H1 (cell line): ENCODE measurements at regions not wholly inside any gene's neighbourhood (a gene's known extent, or its start where the extent isn't known, plus 50 kb on each side); places are given as distances from the start of the nearest gene placed in this dataset.

Experiments
- CTCF ChIA-PET: fragments of 300-600 bp; sonication (Branson Sonifier 250); formaldehyde crosslinking; loops from one replicate; lab custom pipeline; 2021; ENCODE audit not compliant: partially characterized antibody; lab: Charles Lee
- POLR2A ChIA-PET: fragments of 300-600 bp; sonication (Branson Sonifier 250); formaldehyde crosslinking; loops from one replicate; lab custom pipeline; 2021; ENCODE audit warnings: inconsistent platforms; ENCODE audit not compliant: partially characterized antibody; lab: Charles Lee
- DNase-seq, 2 experiments: peaks; one replicate each; pipeline versions ENCODE4 v3.0.0 to v3.0.0-alpha.2; 2010 to 2022; ENCODE audit warnings: low spot score in 2 of 2, low read depth in 1 of 2, mixed read lengths in 1 of 2
- FAIRE-seq: peaks from 2 replicates; lab custom pipeline; 2011; peaks lifted over from hg19 to GRCh38; lab: Jason Lieb, UNC
- H2AFZ ChIP-seq: 2 replicates; pipeline ENCODE4 v1.8.1; 2012; ENCODE audit warnings: low read length, inconsistent platforms
- H2AK5ac ChIP-seq: 2 replicates; pipeline ENCODE4 v1.6.1; 2013; ENCODE audit warnings: low read depth, low read length
- H2BK120ac ChIP-seq: replicated peaks from 2 replicates; pipeline ENCODE3; 2013; ENCODE audit warnings: low read depth, low read length, inconsistent platforms
- H2BK12ac ChIP-seq: 2 replicates; pipeline ENCODE4 v1.6.1; 2013; ENCODE audit warnings: low read depth, low read length
- H2BK15ac ChIP-seq: 2 replicates; pipeline ENCODE4 v1.6.1; 2013; ENCODE audit warnings: low read length
- H2BK20ac ChIP-seq: 2 replicates; pipeline ENCODE4 v1.6.1; 2013; ENCODE audit warnings: low read length
- H2BK5ac ChIP-seq: 2 replicates; pipeline ENCODE4 v1.6.1; 2013; ENCODE audit warnings: low read depth, low read length
- H3K14ac ChIP-seq: 2 replicates; pipeline ENCODE4 v1.6.1; 2013; ENCODE audit warnings: inconsistent platforms; ENCODE audit not compliant: insufficient read length
- H3K18ac ChIP-seq: 2 replicates; pipeline ENCODE4 v1.6.1; 2013; ENCODE audit warnings: low read length; ENCODE audit errors: extremely low read depth
- H3K23ac ChIP-seq: 2 replicates; pipeline ENCODE4 v1.6.1; 2013; ENCODE audit warnings: inconsistent platforms; ENCODE audit not compliant: insufficient read length
- H3K23me2 ChIP-seq: 2 replicates; pipeline ENCODE4 v1.6.1; 2013; ENCODE audit warnings: low read depth, low read length
- H3K27ac ChIP-seq: 2 replicates; pipeline ENCODE4 v1.6.1; 2011; ENCODE audit warnings: low read depth, low read length, inconsistent platforms
- H3K27me3 ChIP-seq, 4 experiments: replicated peaks in 1 of 4; 1 replicate in 1 of 4; 2 replicates in 3 of 4; pipeline versions ENCODE4 v1.6.1 to v1.8.1; 2011 to 2013; ENCODE audit warnings: low read length in 3 of 4, mild to moderate bottlenecking in 3 of 4, inconsistent platforms in 2 of 4, mixed read lengths in 2 of 4, moderate library complexity in 1 of 4; ENCODE audit not compliant: control insufficient read depth in 3 of 4, insufficient read depth in 3 of 4; ENCODE audit errors: extremely low read depth in 1 of 4
- H3K36me3 ChIP-seq, 4 experiments: 2 replicates each; pipeline versions ENCODE4 v1.6.1 to v1.8.1; 2011 to 2013; ENCODE audit warnings: mild to moderate bottlenecking in 4 of 4, low read length in 3 of 4, moderate library complexity in 2 of 4, control low read depth in 1 of 4, inconsistent platforms in 1 of 4; ENCODE audit not compliant: insufficient read depth in 4 of 4, control insufficient read depth in 2 of 4
- H3K4ac ChIP-seq: replicated peaks from 2 replicates; pipeline ENCODE3; 2013; ENCODE audit warnings: low read length, low read depth, mixed read lengths, inconsistent platforms; ENCODE audit not compliant: insufficient read length
- H3K4me1 ChIP-seq, 4 experiments: replicated peaks in 1 of 4; 1 replicate in 1 of 4; 2 replicates in 3 of 4; pipeline versions ENCODE4 v1.6.1 to v1.8.1; 2011 to 2013; ENCODE audit warnings: low read length in 3 of 4, inconsistent platforms in 2 of 4, mixed read lengths in 1 of 4; ENCODE audit not compliant: insufficient read depth in 4 of 4, control insufficient read depth in 3 of 4
- H3K4me2 ChIP-seq, 2 experiments: 2 replicates each; pipeline versions ENCODE4 v1.6.1 to v1.8.1; 2011 to 2013; ENCODE audit warnings: low read depth in 2 of 2, low read length in 2 of 2, control low read depth in 1 of 2, inconsistent platforms in 1 of 2, mild to moderate bottlenecking in 1 of 2; ENCODE audit not compliant: insufficient read depth in 1 of 2
- H3K4me3 ChIP-seq, 4 experiments: fragments of 200-600, 300-600 bp in 1 of 4; sonication (generic), shearing (Covaris generic), sonication (Bioruptor Twin) in 1 of 4; 2 replicates each; pipeline versions ENCODE4 v1.5.1 to v1.8.1; 2011 to 2016; ENCODE audit warnings: low read length in 4 of 4, low read depth in 3 of 4, control low read depth in 2 of 4, inconsistent platforms in 2 of 4, mild to moderate bottlenecking in 2 of 4, mixed read lengths in 1 of 4, moderate library complexity in 1 of 4; ENCODE audit not compliant: insufficient read depth in 2 of 4; ENCODE audit errors: extremely low read depth in 1 of 4
- H3K56ac ChIP-seq: replicated peaks from 2 replicates; pipeline ENCODE3; 2013; ENCODE audit warnings: low read depth, mild to moderate bottlenecking, mixed read lengths, low read length, inconsistent platforms; ENCODE audit not compliant: insufficient read length
- H3K79me1 ChIP-seq: 2 replicates; pipeline ENCODE4 v1.6.1; 2013; ENCODE audit warnings: low read depth, low read length, control low read depth
- H3K79me2 ChIP-seq, 2 experiments: 2 replicates each; pipeline versions ENCODE4 v1.6.1 to v1.8.1; 2012 to 2013; ENCODE audit warnings: low read length in 2 of 2, mild to moderate bottlenecking in 2 of 2, inconsistent platforms in 1 of 2; ENCODE audit not compliant: insufficient read depth in 2 of 2, control insufficient read depth in 1 of 2
- H3K9ac ChIP-seq, 4 experiments: replicated peaks in 1 of 4; 1 replicate in 1 of 4; 2 replicates in 3 of 4; pipeline versions ENCODE4 v1.6.1 to v1.8.1; 2011 to 2013; ENCODE audit warnings: low read depth in 3 of 4, low read length in 3 of 4, control low read depth in 2 of 4, mild to moderate bottlenecking in 2 of 4, moderate library complexity in 2 of 4, inconsistent platforms in 1 of 4; ENCODE audit errors: extremely low read depth in 1 of 4
- H3K9me3 ChIP-seq, 2 experiments: 2 replicates each; pipeline versions ENCODE4 v1.6.1 to v1.8.1; 2012 to 2013; ENCODE audit warnings: mild to moderate bottlenecking in 2 of 2, moderate library complexity in 2 of 2, control low read depth in 1 of 2, inconsistent platforms in 1 of 2, low read depth in 1 of 2, low read length in 1 of 2, mixed read lengths in 1 of 2; ENCODE audit not compliant: insufficient read depth in 2 of 2
- H4K20me1 ChIP-seq, 2 experiments: replicated peaks in 1 of 2; 2 replicates each; pipeline versions ENCODE3 to v1.8.1; 2011 to 2013; ENCODE audit warnings: inconsistent platforms in 2 of 2, low read length in 2 of 2, mild to moderate bottlenecking in 1 of 2; ENCODE audit not compliant: insufficient read depth in 2 of 2, control insufficient read depth in 1 of 2
- H4K5ac ChIP-seq: 2 replicates; pipeline ENCODE4 v1.6.1; 2013; ENCODE audit warnings: low read length, low read depth, mixed read lengths, inconsistent platforms; ENCODE audit not compliant: insufficient read length
- H4K8ac ChIP-seq: 2 replicates; pipeline ENCODE4 v1.8.0; 2013; ENCODE audit warnings: mild to moderate bottlenecking, moderate library complexity, low read length, inconsistent platforms; ENCODE audit not compliant: insufficient read depth; ENCODE audit errors: extremely low read depth
- H4K91ac ChIP-seq: replicated peaks from 2 replicates; pipeline ENCODE3; 2013; ENCODE audit warnings: low read length, mixed read lengths, inconsistent platforms; ENCODE audit not compliant: insufficient read length
- BCL11A ChIP-seq, 2 experiments: IDR thresholded peaks; one replicate each; pipeline ENCODE4 v1.6.1; 2011; ENCODE audit warnings: low read depth in 2 of 2, low read length in 2 of 2, mild to moderate bottlenecking in 2 of 2
- SIRT6 ChIP-seq: IDR thresholded peaks from one replicate; pipeline ENCODE4 v1.7.1; 2012; ENCODE audit warnings: low read length, inconsistent platforms

GRCh38 chr13:107886118-107886517 lies 329.2 kb downstream of the LIG4 start (continued):
- TF ChIP-seq SIRT6 = no peak

- Histone ChIP-seq H3K27ac (no peak overlapping the region), H3K4ac (no peak overlapping the region), H3K79me1 (no peaks in the 10 kb centered on the region), H4K20me1 (no peaks in the 10 kb centered on the region), H3K56ac (no peak overlapping the region), H2BK20ac (no peak overlapping the region), H3K36me3 (no peaks in the 10 kb centered on the region), H3K79me2 (no peaks in the 10 kb centered on the region), H2BK5ac (no peak overlapping the region), H3K23ac (no peak overlapping the region), H4K8ac (no peak overlapping the region), H3K4me1 (no peaks in the 10 kb centered on the region), H2AFZ (no peak overlapping the region), H3K4me3 (no peak overlapping the region), H3K14ac (no peak overlapping the region), H3K9ac (no peak overlapping the region), H3K23me2 (no peaks in the 10 kb centered on the region), H2BK15ac (no peak overlapping the region), H3K27me3 (no peaks in the 10 kb centered on the region), H2BK120ac (no peak overlapping the region), H4K91ac (no peak overlapping the region), H3K18ac (no peak overlapping the region), H3K4me2 (no peak overlapping the region), H3K9me3 (no peaks in the 10 kb centered on the region), H2AK5ac (no peak overlapping the region), H2BK12ac (no peak overlapping the region), H4K5ac (no peak overlapping the region)
- CTCF ChIA-PET = no interaction called here
- FAIRE-seq (no peak), DNase-seq (no peak)
- POLR2A ChIA-PET = no interaction called here
- no peak for TF ChIP-seq BCL11A (IDR thresholded peaks at IDR 0.05; ENCODE audit: low read depth in 2 of 2, low read length in 2 of 2)
Measured at GRCh38 chr13:107884564-107884963, 330.8 kb downstream of the LIG4 start.
